Activated CD8-positive, alpha-beta memory T cell treated with anti-CD3 and anti-CD28 coated beads, Interleukin-2, amount 50 U/mL, for 4 hours (primary cell): ENCODE measurements at regions not wholly inside any gene's neighbourhood (a gene's known extent, or its start where the extent isn't known, plus 50 kb on each side); places are given as distances from the start of the nearest gene placed in this dataset.

ENCODE experiments used
- DNase-seq: peaks from one replicate; pipeline ENCODE4 v3.0.0-alpha.2; 2020

GRCh38 chr3:187618722-187619121 lies 51.5 kb downstream of the SST start:
- DNase-seq: no peak

DNA sequence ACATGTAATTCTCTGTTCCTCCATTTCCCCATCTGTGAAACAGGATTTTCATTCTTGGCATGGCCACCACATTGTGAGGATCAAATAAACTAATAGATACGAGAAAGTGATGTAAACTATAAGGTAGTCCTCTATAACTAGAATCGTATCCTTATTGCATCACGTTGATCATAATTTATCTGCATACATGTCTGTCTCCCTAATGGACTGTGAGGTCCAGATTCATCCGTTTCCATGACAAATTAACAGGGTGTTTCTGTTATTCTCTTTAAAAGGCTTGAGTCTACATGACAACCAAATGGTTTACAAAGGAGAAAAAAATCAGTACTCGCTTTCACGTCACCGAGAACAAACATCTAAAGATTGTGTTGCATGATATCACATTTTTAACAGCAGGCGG lies 53.0 kb downstream of the SST start:
- no peak for DNase-seq

GRCh38 chr3:187616307-187616972 lies 53.8 kb downstream of the SST start:
- peak; percentile 49 for DNase-seq

DNA sequence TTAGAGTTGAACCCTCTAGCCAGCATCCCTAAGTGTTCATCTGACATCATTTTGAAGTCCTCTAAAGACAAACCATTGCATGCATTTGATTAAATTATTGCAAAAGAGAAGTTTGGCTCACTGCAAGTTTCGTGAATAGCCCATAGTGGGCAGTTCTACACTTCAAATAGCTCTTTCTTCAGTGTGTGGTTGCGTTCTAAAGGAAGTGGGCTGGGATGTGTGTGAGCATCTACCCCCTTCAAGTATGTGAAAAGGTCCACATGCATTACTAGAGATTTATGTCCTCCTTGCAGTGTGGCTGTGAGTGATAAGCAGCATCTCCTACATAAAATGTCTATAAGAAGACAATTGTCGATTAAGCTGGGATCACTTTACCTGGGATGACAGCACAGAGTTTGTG lies 54.6 kb downstream of the SST start:
- no peak for DNase-seq

DNA sequence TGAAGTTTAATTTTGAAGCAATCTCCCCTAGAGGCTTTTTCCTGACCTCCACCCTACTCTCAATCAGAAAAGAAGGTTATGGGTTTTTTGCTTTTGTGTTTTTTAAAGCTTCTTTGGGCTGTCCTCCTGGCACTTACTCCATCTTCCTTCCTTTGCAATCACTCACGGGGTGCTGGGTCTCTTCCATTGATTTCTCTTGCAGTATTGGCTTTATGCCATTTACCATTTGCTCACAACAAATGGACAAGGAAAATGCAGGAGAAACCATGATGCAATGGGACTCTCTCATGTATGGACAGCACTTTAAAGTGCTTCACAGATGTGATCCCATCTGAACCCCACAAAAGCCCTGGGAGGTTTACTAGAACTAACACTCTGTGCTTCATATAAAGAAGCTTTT lies 57.5 kb downstream of the SST start:
- no peak for DNase-seq

DNA sequence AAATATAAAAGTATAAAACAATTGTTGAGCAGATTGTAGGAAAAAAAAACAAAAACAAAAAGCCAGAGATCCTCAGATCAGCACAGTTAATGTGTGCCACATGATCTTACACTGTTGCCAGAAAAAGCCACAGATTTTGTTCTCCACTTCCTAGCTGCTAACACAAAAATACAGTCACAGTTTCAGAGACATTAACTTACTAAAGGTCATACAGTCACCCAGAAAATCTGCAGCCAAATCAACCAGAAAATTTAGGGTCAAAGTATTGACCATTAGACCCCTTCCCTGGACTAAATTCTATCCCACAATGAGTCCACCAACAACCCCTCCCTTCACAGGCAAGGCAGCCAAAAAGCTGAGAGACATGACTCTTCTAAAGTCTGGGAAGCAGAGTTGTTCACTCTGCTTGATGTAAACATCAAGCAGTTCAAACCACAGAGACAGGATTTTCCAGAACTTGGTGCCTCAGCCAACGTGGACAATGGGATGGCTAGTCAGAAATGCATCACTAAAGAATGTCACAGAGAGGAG lies 59.1 kb downstream of the SST start:
- DNase-seq: no peak

GRCh38 chr3:187594272-187594671 lies 75.9 kb downstream of the SST start:
- no peak for DNase-seq

- no peak for DNase-seq
Measured at GRCh38 chr3:187593451-187593850, 76.7 kb downstream of the SST start.

- DNase-seq: no peak
Measured at GRCh38 chr3:187590861-187591576, 79.2 kb downstream of the SST start.

DNA sequence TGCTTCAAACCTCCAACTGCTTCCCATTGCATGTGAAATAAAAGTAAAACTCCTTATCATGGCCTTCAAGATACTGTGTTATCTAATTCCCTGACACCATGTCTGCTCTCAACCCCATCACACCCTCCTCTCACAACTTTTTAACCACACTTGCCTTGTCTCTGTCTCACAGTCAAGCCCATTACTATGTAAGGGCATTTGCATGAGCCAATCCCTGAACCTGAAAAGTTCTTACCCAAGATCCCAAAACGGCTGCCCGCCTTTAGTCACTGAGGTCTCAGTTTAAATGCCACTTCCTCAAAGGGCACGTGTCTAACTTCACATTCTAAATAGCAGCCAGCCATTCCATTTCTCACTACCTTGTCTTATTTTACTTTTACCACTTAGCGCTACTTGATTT lies 83.1 kb downstream of the SST start:
- DNase-seq: no peak

DNA sequence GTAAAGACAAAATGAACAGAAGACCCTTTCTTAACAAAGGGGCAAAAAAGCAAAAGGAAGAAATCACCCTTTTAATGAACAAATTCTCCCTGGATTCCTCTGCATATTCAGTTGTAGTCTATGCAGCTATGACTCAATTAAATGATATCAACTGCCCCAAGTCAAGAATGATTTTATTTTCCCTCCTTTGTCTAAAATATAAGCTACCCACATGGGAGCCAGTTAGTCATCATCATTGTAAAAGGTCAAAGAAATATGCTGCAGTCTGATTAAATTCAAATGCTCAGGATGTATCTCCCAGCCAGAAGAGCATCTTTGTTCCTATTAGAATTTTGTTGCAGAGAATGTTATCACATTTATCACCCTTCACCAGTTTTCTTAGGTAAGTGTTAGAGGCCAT lies 84.0 kb downstream of the SST start:
- DNase-seq: no peak

DNA sequence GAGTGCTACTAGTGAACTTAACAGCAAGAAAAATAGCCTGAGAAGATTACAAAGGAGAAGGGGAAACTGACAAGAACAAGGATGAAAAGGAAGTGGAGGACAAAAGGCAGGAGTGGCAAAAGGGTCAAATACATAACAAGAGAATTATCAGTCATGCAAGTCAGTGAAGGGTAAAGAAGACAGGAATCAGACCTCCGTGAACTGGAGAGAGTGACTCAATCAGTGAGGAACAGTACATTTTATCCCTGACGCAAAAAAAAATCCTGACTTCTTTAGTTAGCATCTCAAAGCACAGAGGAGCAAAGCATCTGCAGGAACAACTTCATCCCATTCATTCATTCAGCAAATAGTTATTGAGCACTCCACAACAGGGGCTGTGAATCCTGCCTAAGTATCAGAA lies 97.8 kb downstream of the SST start:
- DNase-seq: no peak

- DNase-seq: no peak
Measured at GRCh38 chr3:187571701-187572100, 98.5 kb downstream of the SST start.

DNA sequence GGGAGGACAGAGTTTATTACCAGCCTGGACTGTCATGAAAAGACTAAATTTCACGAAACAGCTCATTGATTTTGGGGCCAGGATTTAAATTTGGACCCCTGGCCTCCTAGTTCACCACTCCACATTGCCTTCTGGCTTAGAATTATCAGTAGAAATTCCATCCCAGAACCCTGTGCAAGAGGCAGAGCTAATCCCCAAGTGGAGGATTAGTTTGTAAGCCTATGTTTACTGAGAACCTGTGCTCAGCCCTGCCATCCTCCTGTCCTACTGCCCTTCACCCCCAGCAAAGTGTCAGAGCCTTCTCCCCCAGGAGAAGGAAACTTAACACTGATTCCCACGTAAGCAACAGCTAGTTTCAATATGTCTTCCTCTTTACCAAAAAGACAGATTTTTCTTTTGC lies 99.4 kb downstream of the SST start:
- DNase-seq: no peak

DNA sequence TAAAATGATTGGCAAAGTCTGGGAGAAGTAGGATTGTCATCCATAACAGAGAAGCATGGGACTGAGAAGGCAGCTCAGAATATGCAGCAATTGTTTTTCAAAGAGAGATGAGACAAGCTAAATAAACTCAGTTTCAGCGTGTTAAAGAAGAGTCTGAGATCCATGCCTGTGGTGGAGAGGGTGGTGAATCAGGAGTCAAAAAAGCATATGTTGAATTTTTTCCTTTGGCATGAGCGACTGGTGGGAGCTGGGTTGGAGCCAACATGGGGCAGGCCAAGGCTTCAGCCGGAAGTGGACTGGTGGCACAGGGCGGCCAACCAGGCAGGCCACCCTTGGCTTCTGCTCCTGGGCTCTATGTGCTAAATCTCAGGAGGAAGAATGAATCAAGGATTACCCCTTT lies 102.0 kb downstream of the SST start:
- no peak for DNase-seq

DNA sequence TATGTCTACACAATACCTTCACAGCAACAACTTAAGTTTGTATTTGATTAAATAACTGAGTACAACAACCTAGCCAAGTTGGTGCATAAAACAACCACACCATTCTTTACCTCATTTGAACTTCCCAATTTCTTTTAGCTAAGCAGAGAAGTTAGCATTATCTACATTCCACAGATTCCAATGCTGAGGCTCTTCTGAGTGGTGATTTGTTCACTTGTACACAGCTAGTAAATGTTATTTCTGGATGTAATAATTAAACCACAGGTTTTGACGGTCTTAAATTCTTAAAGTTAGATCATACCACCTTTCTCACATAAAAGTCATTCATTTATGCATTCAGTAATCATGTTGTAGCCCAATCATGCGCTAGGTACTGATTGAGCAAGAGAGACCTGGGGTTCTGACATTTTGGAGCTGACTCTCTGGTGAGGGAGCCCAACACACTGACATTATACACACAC lies 102.5 kb downstream of the SST start:
- no peak for DNase-seq

- no peak for DNase-seq
Measured at GRCh38 chr3:187567021-187567420, 103.2 kb downstream of the SST start.

DNA sequence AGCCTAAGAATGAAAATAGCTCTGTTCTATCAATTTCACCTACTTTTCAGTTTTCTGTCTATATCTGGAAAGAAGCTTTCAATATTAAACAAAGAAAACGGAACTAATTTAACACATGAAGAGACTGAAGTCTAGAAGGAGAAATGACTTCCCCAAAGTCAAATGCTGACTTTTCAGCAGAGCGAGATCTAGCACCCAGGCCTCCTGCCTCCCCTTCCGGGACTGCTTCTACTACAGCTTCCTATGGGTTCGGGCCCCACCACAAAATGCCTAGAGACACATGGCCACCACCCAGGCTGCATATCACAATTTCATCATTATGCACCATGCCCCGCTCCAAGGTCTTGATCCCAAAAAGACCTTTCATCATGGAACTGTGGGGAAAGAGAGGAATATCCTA lies 104.5 kb downstream of the SST start:
- no peak for DNase-seq

GRCh38 chr3:187558990-187559389 lies 111.2 kb downstream of the SST start:
- DNase-seq: no peak

- no peak for DNase-seq
Measured at GRCh38 chr3:187551416-187551815, 118.8 kb downstream of the SST start.

- DNase-seq: no peak
Measured at GRCh38 chr3:187550446-187550845, 119.7 kb downstream of the SST start.

DNA sequence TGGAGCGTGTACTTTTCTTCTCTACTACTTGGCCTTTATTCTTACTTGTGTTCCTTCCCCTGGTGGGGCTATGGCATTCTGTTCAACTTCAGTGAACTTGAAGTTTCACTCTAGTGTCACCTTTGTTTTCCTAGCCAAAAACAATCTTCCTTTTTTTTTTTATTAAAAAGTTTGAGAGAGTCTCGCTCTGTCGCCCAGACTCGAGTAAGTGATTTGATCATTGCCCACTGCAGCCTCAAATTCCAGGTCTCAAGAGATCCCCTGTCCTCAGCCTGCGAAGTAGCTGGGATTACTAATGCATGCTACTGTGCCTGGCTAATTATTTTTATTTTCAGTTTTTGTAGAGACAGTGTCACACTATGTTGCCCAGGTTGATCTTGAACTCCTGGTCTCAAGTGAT lies 124.8 kb downstream of the SST start:
- DNase-seq: no peak

DNA sequence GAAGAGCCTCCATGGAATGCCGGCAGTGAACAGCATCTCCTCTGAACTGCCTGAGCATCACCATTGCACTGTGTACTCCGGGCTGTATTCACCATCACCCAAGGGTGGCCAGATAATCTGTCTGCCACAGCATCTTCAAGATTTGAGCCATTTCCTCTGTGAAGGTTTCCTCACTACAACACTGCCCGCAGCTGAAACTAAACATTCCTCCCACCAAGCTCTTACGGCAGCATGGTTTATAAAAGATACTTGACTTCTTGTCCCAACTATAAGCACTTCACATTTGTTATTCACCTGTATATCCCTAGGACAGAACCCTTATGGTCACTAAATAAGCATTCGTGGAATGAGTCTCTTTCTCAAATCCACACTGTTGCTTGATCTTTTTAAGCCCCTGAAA lies 125.9 kb downstream of the SST start:
- no peak for DNase-seq

DNA sequence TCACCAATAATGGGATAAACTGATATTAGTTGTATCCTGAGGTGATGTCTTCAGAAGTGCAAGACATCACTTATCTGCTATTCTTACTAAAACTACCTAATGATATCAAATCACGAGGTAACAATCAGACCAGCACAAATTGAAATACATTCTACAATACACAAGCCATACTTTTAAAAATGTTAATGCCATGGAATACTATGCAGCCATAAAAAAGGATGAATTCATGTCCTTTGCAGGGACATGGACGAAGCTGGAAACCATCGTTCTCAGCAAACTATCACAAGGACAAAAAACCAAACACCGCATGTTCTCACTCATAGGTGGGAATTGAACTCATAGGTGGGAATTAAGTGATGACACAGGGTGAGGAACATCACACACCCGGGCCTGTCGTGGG lies 129.3 kb downstream of the SST start:
- no peak for DNase-seq

DNA sequence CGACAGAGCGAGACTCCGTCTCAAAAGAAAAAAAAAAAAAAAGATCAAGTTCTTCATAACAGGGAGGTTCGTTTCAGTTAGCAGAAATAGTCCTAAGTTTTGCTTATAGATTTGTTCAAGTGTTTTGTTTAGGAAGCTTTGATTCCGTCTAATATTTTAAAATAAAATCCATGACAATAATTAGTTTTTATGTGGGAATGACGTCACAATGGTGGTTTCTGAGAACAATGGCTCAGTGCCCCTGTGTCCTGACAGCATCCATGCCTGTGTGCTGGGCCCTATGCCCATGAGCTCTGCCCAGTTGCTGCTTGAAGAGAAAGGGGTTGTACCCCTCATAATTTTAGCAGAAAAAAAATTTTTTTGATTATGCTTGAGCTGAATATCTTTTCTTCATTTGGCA lies 134.0 kb downstream of the SST start:
- DNase-seq: no peak
